ENCODE measurements at regions not wholly inside any gene's neighbourhood (a gene's known extent, or its start where the extent isn't known, plus 50 kb on each side); places are given as distances from the start of the nearest gene placed in this dataset.

GRCh38 chr17:33514369-33514768, 221.3 kb upstream of the ASIC2 start:
- DNase-seq (ENCODE audit: low read depth): no peak

GRCh38 chr17:33515974-33516373, 222.9 kb upstream of the ASIC2 start:
- no peak for DNase-seq (ENCODE audit: low read depth)

DNA sequence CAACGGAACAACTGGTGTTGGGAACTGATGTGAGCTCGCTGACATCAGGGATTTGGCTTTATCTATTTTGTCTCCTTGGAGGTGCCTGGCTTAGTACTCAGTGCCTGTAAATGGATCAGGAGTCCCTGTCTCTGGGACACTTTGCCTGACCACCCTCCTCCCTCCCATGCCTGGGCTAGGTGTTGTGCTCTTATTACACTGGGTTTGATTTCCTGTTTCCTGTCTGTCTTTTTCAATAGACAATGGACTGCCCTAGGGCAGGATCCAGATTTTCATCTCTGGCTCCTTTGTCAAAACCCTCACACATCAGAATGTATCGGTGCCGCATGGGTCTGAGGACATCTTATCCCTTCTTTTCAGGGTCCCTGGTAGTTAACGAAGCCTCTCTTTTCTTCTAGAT, 223.6 kb upstream of the ASIC2 start:
- DNase-seq (ENCODE audit: low read depth): no peak

- DNase-seq (ENCODE audit: low read depth): no peak
Observed at GRCh38 chr17:33517746-33518145, 224.7 kb upstream of the ASIC2 start.

DNA sequence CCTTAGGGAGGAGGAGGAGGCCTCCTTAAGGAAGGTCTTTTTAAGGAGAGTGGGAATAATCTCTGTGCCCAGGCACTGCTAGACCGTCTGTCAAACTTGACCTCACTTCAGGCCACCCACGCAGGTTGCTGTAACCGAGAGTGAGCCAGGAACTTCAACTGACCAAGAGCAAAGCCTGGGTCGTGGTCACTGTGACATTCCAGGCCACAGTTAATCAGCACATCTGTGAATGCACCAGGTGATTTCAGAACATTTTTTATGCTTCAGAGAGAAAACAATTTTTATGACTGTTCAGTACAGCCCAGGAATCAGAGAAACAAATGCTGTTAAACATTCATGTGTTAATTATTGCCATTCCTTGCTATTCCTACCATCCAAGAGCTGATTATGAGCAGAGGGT, 226.6 kb upstream of the ASIC2 start:
- no peak for DNase-seq (ENCODE audit: low read depth)

- peak; percentile 12 for DNase-seq (ENCODE audit: low read depth)
Observed at GRCh38 chr17:33520426-33521330, 227.6 kb upstream of the ASIC2 start.

DNA sequence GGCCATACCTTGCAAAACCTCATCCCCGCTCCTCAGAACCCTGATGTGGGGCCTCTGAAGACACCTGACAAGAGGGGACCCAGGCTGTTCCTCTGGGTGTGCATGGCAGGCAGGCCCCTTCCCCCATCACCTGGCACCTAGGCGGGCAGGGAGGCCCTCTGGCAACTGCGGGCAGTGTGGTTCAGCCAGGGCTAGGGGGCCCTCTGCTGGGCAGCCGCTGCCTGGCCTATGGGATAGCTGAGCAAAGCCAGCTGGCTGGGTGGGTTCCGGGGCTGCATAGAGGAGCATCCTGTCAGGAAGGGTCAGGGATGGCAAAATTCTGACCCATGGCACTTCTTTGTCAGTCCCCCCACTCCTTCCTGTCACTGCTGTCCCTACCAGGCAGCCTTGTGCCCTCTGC, 228.7 kb upstream of the ASIC2 start:
- no peak for DNase-seq (ENCODE audit: low read depth)

DNA sequence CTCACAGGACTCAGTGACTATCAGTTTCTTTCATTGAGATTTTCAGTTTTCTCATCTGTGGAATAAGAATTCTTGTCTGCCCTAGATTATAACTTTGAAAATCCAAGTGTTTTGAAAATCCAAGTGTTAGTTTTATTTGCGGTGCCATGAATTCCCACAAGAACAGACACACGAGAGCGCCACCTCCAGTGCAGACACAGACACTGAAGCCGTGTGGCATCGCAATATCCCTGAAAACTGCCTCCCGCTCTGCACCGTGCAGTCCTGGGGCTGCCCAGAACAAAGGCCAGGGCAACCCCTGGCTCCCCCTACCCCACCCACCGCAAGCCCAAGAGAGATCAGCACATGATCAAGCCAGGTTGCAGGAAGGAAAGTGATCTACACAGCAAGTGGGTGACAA, 229.5 kb upstream of the ASIC2 start:
- DNase-seq (ENCODE audit: low read depth): no peak

GRCh38 chr17:33523577-33523981, 230.5 kb upstream of the ASIC2 start:
- peak; percentile 55 for DNase-seq (ENCODE audit: low read depth)

GRCh38 chr17:33525186-33525585, 232.1 kb upstream of the ASIC2 start:
- no peak for DNase-seq (ENCODE audit: low read depth)

- no peak for DNase-seq (ENCODE audit: low read depth)
Observed at GRCh38 chr17:33526717-33527116, 233.6 kb upstream of the ASIC2 start.

DNA sequence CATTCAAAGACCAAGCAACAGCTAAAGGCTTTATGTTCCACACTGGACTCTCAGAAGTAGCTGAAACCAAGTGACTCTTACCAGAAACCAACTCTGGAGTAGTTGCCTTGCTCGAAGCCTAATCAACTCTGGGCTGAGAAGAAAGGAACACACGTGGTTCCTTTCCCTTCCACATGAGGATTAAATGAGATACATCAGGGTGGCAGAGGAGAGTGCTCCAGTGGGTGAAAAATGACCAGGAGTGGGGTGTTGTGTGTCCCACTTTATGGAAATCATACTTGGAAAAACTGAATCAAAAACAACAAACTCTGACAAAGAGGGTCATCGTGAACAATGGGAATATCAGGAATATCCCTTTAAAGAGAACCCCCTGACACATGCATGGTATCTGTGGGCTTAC, 234.2 kb upstream of the ASIC2 start:
- no peak for DNase-seq (ENCODE audit: low read depth)

DNA sequence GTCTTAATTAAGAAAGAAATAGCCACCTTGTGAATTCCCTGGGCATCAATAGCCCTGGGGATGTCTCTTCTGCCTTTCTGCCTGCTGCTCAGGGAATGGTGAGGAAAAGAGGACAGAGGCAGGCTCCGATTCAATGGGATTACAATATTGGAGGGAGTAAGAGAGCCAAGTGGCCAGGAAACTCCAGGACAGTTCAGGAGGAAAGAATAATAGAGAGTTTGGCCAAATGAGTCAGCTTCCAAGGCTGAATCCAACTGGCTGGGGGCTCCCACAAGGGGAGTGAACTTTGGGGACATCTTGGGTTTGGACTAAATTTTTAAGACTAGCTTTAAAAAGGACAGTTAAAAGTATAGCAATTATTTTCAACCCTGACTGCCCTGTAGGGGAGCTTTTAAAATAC, 235.8 kb upstream of the ASIC2 start:
- DNase-seq (ENCODE audit: low read depth): no peak

- DNase-seq (ENCODE audit: low read depth): no peak
Observed at GRCh38 chr17:33529816-33530215, 236.7 kb upstream of the ASIC2 start.

GRCh38 chr17:33531311-33531710, 238.2 kb upstream of the ASIC2 start:
- no peak for DNase-seq (ENCODE audit: low read depth)

DNA sequence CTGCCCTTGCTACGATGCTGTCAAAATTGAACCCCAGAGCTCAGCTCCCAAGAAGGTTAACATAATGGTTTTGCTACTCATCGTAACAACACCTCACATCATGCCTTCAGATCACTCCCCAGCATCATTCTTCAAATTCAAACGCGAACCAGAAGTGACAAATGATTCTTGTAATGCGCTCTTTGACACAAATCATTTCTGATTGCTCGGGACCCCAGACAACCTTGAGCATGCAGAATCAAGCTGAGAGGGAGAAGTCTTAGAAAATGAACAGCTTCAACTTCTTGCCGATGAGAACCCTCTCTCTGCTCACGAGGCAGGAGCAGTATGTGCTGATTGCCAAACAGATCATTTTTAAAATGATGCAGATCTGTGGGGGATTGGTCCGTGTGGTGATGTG, 241.0 kb upstream of the ASIC2 start:
- no peak for DNase-seq (ENCODE audit: low read depth)

- DNase-seq (ENCODE audit: low read depth): no peak
Observed at GRCh38 chr17:33545124-33545523, 252.0 kb upstream of the ASIC2 start.

DNA sequence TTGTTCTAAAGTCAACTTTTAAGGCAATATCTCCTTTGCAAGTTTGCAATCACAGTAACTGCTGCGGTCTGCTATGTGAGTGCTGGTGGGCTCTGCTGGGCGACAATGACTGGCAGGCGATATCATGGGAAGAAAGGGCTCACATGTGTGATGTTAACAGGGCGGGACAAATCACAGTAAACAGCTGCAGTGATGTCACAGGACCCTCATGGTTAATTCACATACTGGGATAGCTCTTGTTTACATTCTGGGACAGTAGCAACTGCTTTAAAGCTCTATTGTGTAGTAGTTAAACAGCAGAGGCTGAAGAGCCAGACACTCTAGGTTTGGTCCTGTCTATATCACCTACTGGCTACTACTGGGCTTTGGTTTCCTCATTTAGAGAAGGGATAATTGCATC, 257.2 kb upstream of the ASIC2 start:
- no peak for DNase-seq (ENCODE audit: low read depth)

- DNase-seq (ENCODE audit: low read depth): no peak
Observed at GRCh38 chr17:33551075-33551474, 258.0 kb upstream of the ASIC2 start.

DNA sequence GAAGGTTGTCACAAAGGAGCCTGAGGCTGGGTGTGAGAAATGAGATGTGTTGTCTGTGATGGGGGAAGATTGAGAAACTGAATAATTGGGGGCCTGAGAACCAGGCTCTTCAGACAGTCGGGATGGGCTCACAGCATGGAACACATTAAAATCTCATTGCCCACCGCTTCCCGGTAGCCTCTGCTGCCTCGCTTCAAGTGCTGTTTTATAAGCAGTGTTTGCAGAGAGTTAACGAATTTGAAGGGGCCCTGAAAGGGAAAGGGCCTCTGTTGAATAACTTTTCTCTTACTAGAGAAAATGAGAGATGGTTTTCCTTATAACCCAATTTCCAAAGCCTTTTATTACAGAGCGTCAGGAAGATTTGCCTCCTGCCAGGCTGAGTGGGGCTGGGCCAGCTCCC, 258.8 kb upstream of the ASIC2 start:
- no peak for DNase-seq (ENCODE audit: low read depth)

GRCh38 chr17:33560165-33560564, 267.1 kb upstream of the ASIC2 start:
- DNase-seq (ENCODE audit: low read depth): peak; percentile 3

DNA sequence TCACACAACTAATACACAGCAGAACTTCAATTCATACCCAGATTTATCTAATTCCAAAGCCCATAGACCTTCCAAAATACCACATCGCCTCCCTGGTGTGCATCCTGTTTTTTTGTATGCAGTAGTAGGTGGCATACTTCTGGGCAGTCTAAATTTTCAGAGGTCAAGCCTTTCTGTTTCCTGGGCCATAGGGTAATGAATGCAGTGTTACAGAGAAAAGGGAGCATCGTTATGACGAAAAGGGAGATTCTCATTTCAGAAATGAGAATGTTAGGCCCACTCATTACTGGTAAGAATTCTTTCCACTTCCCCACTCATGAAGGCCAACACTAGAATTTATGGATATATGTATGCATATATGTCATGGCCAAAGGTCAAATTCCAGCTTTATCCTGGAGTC, 267.8 kb upstream of the ASIC2 start:
- no peak for DNase-seq (ENCODE audit: low read depth)

GRCh38 chr17:33561569-33562334, 268.7 kb upstream of the ASIC2 start:
- DNase-seq (ENCODE audit: low read depth): no peak
